Heart left ventricle (tissue), 13 donors: ENCODE measurements at regions not wholly inside any gene's neighbourhood (a gene's known extent, or its start where the extent isn't known, plus 50 kb on each side); places are given as distances from the start of the nearest gene placed in this dataset.

Experiments used
- POLR2A ChIP-seq, 2 donors: fragments of 450-650 bp; IDR thresholded peaks; one replicate each; pipeline ENCODE4 v1.6.1; 2017; ENCODE audit warnings: antibody characterized with exemption in 2 of 2, mild to moderate bottlenecking in 2 of 2, moderate library complexity in 2 of 2
- TF ChIP-seq, protein P1 (sequence below), 12 donors: fragments of 200-600 bp; sonication (generic) in 4 of 12; IDR thresholded peaks; one replicate each; pipeline versions ENCODE4 v1.5.0 to v1.8.0; 2018 to 2022; ENCODE audit warnings: antibody characterized with exemption in 12 of 12, mild to moderate bottlenecking in 5 of 12
- donor health status: ischemic (EF 13 %, LVEDD 7.1; RV severe dilation, severe dysfunction).
- donor health status: DM: no; HTN: yes; CAD: no.
- donor health status: DM: no; HTN: no; CAD: no.
- donor health status: ischemic (EF 25% LVEDD 6.9; RV normal size, moderate dysfunction).
- donor health status: ischemic (EF 25% LVEDD 5.7; RV mildly dilated, moderate dysfunction).
- donor health status: ischemic (EF 35%, LVEDD 5.7; RV mildly dilated, moderate dysfunction).
- donor health status: nonischemic (EF 11% LVEDD 7.7; RV severe dilation, severe dysfunction).
- donor health status: DM: yes; HTN: yes; CAD: no.
- donor health status: PGD.
- donor health status: ischemic (EF 29% LVEDD 5.4; RV normal size, mild dysfunction).
- donor health status: nonischemic (EF 23%, LVEDD 6.1; RV moderate dilation, normal function).

DNA sequence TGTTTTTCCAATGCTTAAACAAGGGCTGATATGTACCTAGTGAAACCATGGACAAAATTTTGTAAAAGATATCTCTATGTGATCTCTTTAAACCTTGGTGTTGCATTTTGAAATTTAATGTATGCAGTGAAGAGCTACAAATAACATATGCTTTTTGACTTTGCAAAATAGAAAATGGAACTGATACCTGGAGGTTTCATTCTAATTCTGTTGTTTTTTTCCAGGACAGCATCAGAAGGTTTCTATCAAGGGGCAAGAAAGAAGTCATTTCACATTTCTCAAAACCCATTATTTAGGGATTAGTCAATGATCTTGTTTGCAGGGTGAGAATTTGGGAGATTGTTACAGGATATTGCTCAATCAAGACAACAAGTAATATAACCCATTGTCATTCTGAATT lies 549.3 kb downstream of the CDY2B start:
- TF ChIP-seq, protein P1, sequence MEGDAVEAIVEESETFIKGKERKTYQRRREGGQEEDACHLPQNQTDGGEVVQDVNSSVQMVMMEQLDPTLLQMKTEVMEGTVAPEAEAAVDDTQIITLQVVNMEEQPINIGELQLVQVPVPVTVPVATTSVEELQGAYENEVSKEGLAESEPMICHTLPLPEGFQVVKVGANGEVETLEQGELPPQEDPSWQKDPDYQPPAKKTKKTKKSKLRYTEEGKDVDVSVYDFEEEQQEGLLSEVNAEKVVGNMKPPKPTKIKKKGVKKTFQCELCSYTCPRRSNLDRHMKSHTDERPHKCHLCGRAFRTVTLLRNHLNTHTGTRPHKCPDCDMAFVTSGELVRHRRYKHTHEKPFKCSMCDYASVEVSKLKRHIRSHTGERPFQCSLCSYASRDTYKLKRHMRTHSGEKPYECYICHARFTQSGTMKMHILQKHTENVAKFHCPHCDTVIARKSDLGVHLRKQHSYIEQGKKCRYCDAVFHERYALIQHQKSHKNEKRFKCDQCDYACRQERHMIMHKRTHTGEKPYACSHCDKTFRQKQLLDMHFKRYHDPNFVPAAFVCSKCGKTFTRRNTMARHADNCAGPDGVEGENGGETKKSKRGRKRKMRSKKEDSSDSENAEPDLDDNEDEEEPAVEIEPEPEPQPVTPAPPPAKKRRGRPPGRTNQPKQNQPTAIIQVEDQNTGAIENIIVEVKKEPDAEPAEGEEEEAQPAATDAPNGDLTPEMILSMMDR (IDR thresholded peaks at IDR 0.05), result no peak
- TF ChIP-seq POLR2A (IDR thresholded peaks at IDR 0.05), result no peak
